Adrenal gland (tissue), 5 donors: ENCODE measurements at regions not wholly inside any gene's neighbourhood (a gene's known extent, or its start where the extent isn't known, plus 50 kb on each side); places are given as distances from the start of the nearest gene placed in this dataset.

Experiments used
- CTCF ChIP-seq, 6 experiments: fragments of 450-650 bp in 4 of 6; fragments of 200-600 bp in 2 of 6; sonication (generic) in 1 of 6; IDR thresholded peaks; 1 replicate in 5 of 6; 2 replicates in 1 of 6; pipeline versions ENCODE4 v1.5.1 to v1.8.0; 2016 to 2021; ENCODE audit warnings: antibody characterized with exemption in 6 of 6, mild to moderate bottlenecking in 2 of 6, moderate library complexity in 1 of 6
- POLR2A ChIP-seq, 2 donors: fragments of 450-650 bp; IDR thresholded peaks; one replicate each; pipeline ENCODE4 v1.6.1; 2017; ENCODE audit warnings: antibody characterized with exemption in 2 of 2, mild to moderate bottlenecking in 2 of 2, moderate library complexity in 1 of 2
- donor health status: DM: no; HTN: no; CAD: no.

GRCh38 chr18:53894675-53895442, 329.6 kb downstream of the MBD2 start:
- no peak for TF ChIP-seq CTCF (IDR thresholded peaks at IDR 0.05)
- TF ChIP-seq POLR2A (IDR thresholded peaks at IDR 0.05) = no peak
